GM12878 (cell line): ENCODE measurements at regions not wholly inside any gene's neighbourhood (a gene's known extent, or its start where the extent isn't known, plus 50 kb on each side); places are given as distances from the start of the nearest gene placed in this dataset.

ENCODE experiments used
- ATAC-seq: fragments of 200-7000 bp; cut with Tn5 transposase; 3 replicates; pipeline ENCODE4 v1.9.1; 2020; ENCODE audit warnings: mild to moderate bottlenecking, moderate library complexity
- BruUV-seq: library from RNA; stranded (reverse); fragments of 400-500 nt; replicated peaks from 2 replicates; lab custom pipeline; 2021; lab: Mats Ljungman, UMichigan
- CTCF ChIA-PET: fragments of 300-600 bp; sonication (Branson Sonifier 250); formaldehyde crosslinking; extraction: SDS; loops from one replicate; lab custom pipeline; 2021; ENCODE audit warnings: inconsistent platforms; lab: Yijun Ruan, JAX
- POLR2A ChIA-PET: fragments of 350-600 bp; formaldehyde crosslinking; extraction: SDS; loops from one replicate; lab custom pipeline; 2021; ENCODE audit warnings: inconsistent platforms; lab: Charles Lee
- RAD21 ChIA-PET: fragments of 300-600 bp; sonication (Branson Sonifier 250); formaldehyde crosslinking; loops from one replicate; lab custom pipeline; 2023; ENCODE audit warnings: antibody characterized with exemption; ENCODE audit not compliant: unreplicated experiment; lab: Charles Lee
- SMC1A ChIA-PET: fragments of 300-600 bp; sonication (Branson Sonifier 250); formaldehyde crosslinking; loops from one replicate; lab custom pipeline; 2023; ENCODE audit not compliant: unreplicated experiment, uncharacterized antibody; lab: Charles Lee
- DNase-seq: peaks from one replicate; pipeline ENCODE4 v3.0.0-alpha.2; 2011; ENCODE audit warnings: low read depth, low spot score
- FAIRE-seq: peaks from 3 replicates; lab custom pipeline; 2011; peaks lifted over from hg19 to GRCh38; lab: Jason Lieb, UNC
- H2AFZ ChIP-seq: 2 replicates; pipeline ENCODE4 v1.6.0; 2011; ENCODE audit warnings: low read depth, low read length, control low read depth; ENCODE audit not compliant: control insufficient read depth
- H3K27ac ChIP-seq: 2 replicates; pipeline ENCODE4 v1.5.1; 2011; ENCODE audit warnings: control low read depth; ENCODE audit not compliant: control insufficient read depth, insufficient read depth
- H3K27me3 ChIP-seq, 2 experiments: replicated peaks in 1 of 2; 2 replicates each; pipeline versions ENCODE4 v1.6.0 to v1.6.1; 2011; ENCODE audit warnings: low read length in 1 of 2; ENCODE audit not compliant: control insufficient read depth in 2 of 2, insufficient read depth in 2 of 2
- H3K36me3 ChIP-seq, 2 experiments: 2 replicates each; pipeline ENCODE4 v1.5.1; 2011; ENCODE audit warnings: low read length in 1 of 2; ENCODE audit not compliant: control insufficient read depth in 2 of 2, insufficient read depth in 2 of 2
- H3K4me1 ChIP-seq: 2 replicates; pipeline ENCODE4 v1.6.1; 2011; ENCODE audit warnings: mild to moderate bottlenecking, low read length, moderate library complexity, mixed read lengths; ENCODE audit not compliant: control insufficient read depth, insufficient read depth
- H3K4me2 ChIP-seq: 2 replicates; pipeline ENCODE4 v1.6.0; 2011; ENCODE audit warnings: control low read depth; ENCODE audit not compliant: control insufficient read depth, insufficient read depth
- H3K4me3 ChIP-seq: fragments of 200-600 bp; sonication (generic); 2 replicates; pipeline ENCODE4 v1.5.1; 2016
- H3K79me2 ChIP-seq: 2 replicates; pipeline ENCODE4 v1.6.0; 2011; ENCODE audit warnings: low read length; ENCODE audit not compliant: control insufficient read depth, insufficient read depth
- H3K9ac ChIP-seq: 2 replicates; pipeline ENCODE4 v1.8.0; 2011; ENCODE audit warnings: low read length, control low read depth, mixed read lengths; ENCODE audit not compliant: control insufficient read depth, insufficient read depth
- H3K9me3 ChIP-seq: replicated peaks from 3 replicates; pipeline ENCODE4 v1.5.1; 2011; ENCODE audit warnings: mild to moderate bottlenecking, low read length; ENCODE audit not compliant: control insufficient read depth, insufficient read depth
- H4K20me1 ChIP-seq: 2 replicates; pipeline ENCODE4 v1.6.0; 2011; ENCODE audit not compliant: control insufficient read depth, insufficient read depth
- IRF5 ChIP-seq: fragments of 450-650 bp; IDR thresholded peaks from 2 replicates; pipeline ENCODE4 v1.6.1; 2017; ENCODE audit warnings: borderline replicate concordance
- JUNB ChIP-seq: IDR thresholded peaks from 2 replicates; pipeline ENCODE4 v1.6.1; 2016; ENCODE audit warnings: antibody characterized with exemption, mild to moderate bottlenecking
- JUND ChIP-seq: IDR thresholded peaks from 2 replicates; pipeline ENCODE4 v1.6.1; 2012; ENCODE audit warnings: low read depth, mild to moderate bottlenecking, low read length, improper control_type of control experiment, moderate library complexity
- WGBS: methylation state at CpG from one replicate; pipeline ENCODE4 v1.1.6; 2016; ENCODE audit warnings: low lambda C conversion rate; ENCODE audit not compliant: insufficient replicate concordance, insufficient coverage; ENCODE audit errors: missing lambda C conversion rate; 5-methylcytosine and 5-hydroxymethylcytosine counted together
- in situ Hi-C: fragments of 300-500 bp; cut with MboI; formaldehyde crosslinking; loops from 9 replicates; pipeline ENCODE4 v1.14.3; 2018; ENCODE audit warnings: mixed read lengths
- intact Hi-C: fragments of 100-400 bp; cut with micrococcal nuclease; formaldehyde crosslinking; loops from one replicate; pipeline ENCODE4 v1.14.2; 2022; ENCODE audit not compliant: unreplicated experiment
- TF ChIP-seq, protein P1 (sequence below): IDR thresholded peaks from 2 replicates; pipeline ENCODE4 v1.6.1; 2012; ENCODE audit warnings: improper control_type of control experiment, low read depth, low read length; ENCODE audit not compliant: insufficient replicate concordance

- WGBS = 5% methylated on average over 7 of the region's 7 CpGs
- in situ Hi-C loops = no loop called here
- no peaks in the 10 kb centered on the region for H3K36me3 ChIP-seq
- H3K4me3 ChIP-seq = no peak overlapping the region
- intact Hi-C loops = no loop called here
- ATAC-seq (no peak), FAIRE-seq (no peak), DNase-seq (no peak)
- no peak overlapping the region for H3K27ac ChIP-seq
- POLR2A ChIA-PET = no interaction called here
- H3K79me2 ChIP-seq = no peaks in the 10 kb centered on the region
- H3K4me2 ChIP-seq = no peak overlapping the region
- no TSS peak for BruUV-seq
- H4K20me1 ChIP-seq = no peaks in the 10 kb centered on the region
- RAD21 ChIA-PET = no interaction called here
- H2AFZ ChIP-seq = no peak overlapping the region
- H3K9ac ChIP-seq = no peak overlapping the region
- H3K4me1 ChIP-seq = no peaks in the 10 kb centered on the region
- no peaks in the 10 kb centered on the region for H3K27me3 ChIP-seq
- CTCF ChIA-PET = no interaction called here
- H3K9me3 ChIP-seq = no peaks in the 10 kb centered on the region
- TF ChIP-seq JUND = no peak
- TF ChIP-seq, protein P1, sequence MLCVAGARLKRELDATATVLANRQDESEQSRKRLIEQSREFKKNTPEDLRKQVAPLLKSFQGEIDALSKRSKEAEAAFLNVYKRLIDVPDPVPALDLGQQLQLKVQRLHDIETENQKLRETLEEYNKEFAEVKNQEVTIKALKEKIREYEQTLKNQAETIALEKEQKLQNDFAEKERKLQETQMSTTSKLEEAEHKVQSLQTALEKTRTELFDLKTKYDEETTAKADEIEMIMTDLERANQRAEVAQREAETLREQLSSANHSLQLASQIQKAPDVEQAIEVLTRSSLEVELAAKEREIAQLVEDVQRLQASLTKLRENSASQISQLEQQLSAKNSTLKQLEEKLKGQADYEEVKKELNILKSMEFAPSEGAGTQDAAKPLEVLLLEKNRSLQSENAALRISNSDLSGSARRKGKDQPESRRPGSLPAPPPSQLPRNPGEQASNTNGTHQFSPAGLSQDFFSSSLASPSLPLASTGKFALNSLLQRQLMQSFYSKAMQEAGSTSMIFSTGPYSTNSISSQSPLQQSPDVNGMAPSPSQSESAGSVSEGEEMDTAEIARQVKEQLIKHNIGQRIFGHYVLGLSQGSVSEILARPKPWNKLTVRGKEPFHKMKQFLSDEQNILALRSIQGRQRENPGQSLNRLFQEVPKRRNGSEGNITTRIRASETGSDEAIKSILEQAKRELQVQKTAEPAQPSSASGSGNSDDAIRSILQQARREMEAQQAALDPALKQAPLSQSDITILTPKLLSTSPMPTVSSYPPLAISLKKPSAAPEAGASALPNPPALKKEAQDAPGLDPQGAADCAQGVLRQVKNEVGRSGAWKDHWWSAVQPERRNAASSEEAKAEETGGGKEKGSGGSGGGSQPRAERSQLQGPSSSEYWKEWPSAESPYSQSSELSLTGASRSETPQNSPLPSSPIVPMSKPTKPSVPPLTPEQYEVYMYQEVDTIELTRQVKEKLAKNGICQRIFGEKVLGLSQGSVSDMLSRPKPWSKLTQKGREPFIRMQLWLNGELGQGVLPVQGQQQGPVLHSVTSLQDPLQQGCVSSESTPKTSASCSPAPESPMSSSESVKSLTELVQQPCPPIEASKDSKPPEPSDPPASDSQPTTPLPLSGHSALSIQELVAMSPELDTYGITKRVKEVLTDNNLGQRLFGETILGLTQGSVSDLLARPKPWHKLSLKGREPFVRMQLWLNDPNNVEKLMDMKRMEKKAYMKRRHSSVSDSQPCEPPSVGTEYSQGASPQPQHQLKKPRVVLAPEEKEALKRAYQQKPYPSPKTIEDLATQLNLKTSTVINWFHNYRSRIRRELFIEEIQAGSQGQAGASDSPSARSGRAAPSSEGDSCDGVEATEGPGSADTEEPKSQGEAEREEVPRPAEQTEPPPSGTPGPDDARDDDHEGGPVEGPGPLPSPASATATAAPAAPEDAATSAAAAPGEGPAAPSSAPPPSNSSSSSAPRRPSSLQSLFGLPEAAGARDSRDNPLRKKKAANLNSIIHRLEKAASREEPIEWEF = no peak
- no peak for TF ChIP-seq JUNB
- no peak for TF ChIP-seq IRF5
- SMC1A ChIA-PET = no interaction called here
Measured at GRCh38 chr13:53848366-53848961, 819.9 kb downstream of the OLFM4 start.
